Neural cell (in vitro differentiated cells): ENCODE measurements at regions not wholly inside any gene's neighbourhood (a gene's known extent, or its start where the extent isn't known, plus 50 kb on each side); places are given as distances from the start of the nearest gene placed in this dataset.

ENCODE experiments used
- H2AFZ ChIP-seq: fragments of 200-600, 300-800 bp; sonication (generic), shearing (Covaris generic); 2 replicates; pipeline ENCODE4 v1.6.0; 2014; ENCODE audit warnings: low read depth, mild to moderate bottlenecking, antibody characterized with exemption, low read length, moderate library complexity
- H3F3A ChIP-seq: fragments of 200-600 bp; shearing (Covaris generic); 2 replicates; pipeline ENCODE4 v1.6.1; 2016; ENCODE audit warnings: mild to moderate bottlenecking, moderate library complexity, mixed read lengths, antibody characterized with exemption, low read length; ENCODE audit not compliant: insufficient read depth, poor library complexity, severe bottlenecking
- H3K27ac ChIP-seq: fragments of 200-600, 300-800 bp; sonication (generic), shearing (Covaris generic); 2 replicates; pipeline ENCODE4 v1.5.1; 2014; ENCODE audit warnings: mild to moderate bottlenecking, low read length, moderate library complexity
- H3K27me3 ChIP-seq: fragments of 300-800, 200-600 bp; sonication (generic), shearing (Covaris generic); 2 replicates; pipeline ENCODE4 v1.6.0; 2014; ENCODE audit warnings: mild to moderate bottlenecking, low read depth, low read length, moderate library complexity; ENCODE audit not compliant: insufficient read depth
- H3K36me3 ChIP-seq: fragments of 300-800, 200-600 bp; sonication (generic), shearing (Covaris generic); 2 replicates; pipeline ENCODE4 v1.5.1; 2014; ENCODE audit warnings: mild to moderate bottlenecking, antibody characterized with exemption, low read length, moderate library complexity; ENCODE audit not compliant: insufficient read depth
- H3K4me2 ChIP-seq: fragments of 300-800, 200-600 bp; sonication (generic), shearing (Covaris generic); 2 replicates; pipeline ENCODE4 v1.6.0; 2014; ENCODE audit warnings: mild to moderate bottlenecking, low read length
- H3K4me3 ChIP-seq: fragments of 300-800, 200-600 bp; sonication (generic), shearing (Covaris generic); 2 replicates; pipeline ENCODE4 v1.5.1; 2014; ENCODE audit warnings: mild to moderate bottlenecking, low read length, moderate library complexity
- H3K79me2 ChIP-seq: fragments of 200-600 bp; shearing (Covaris generic); replicated peaks from 2 replicates; pipeline ENCODE4 v1.6.0; 2014; ENCODE audit warnings: mild to moderate bottlenecking, low read length, moderate library complexity; ENCODE audit not compliant: insufficient read depth
- H3K9ac ChIP-seq: fragments of 300-800, 200-600 bp; sonication (generic), shearing (Covaris generic); 2 replicates; pipeline ENCODE4 v1.6.1; 2016; ENCODE audit warnings: mild to moderate bottlenecking, low read length, mixed read lengths
- H3K9me2 ChIP-seq: fragments of 200-600 bp; shearing (Covaris generic); 2 replicates; pipeline ENCODE4 v1.6.1; 2016; ENCODE audit warnings: mild to moderate bottlenecking, low read length, mixed read lengths; ENCODE audit not compliant: insufficient read depth
- H3K9me3 ChIP-seq: fragments of 200-600, 300-800 bp; sonication (generic), shearing (Covaris generic); 2 replicates; pipeline ENCODE4 v1.6.1; 2016; ENCODE audit warnings: mild to moderate bottlenecking, mixed run types, low read length, moderate library complexity, mixed read lengths
- H4K20me1 ChIP-seq: fragments of 200-600 bp; shearing (Covaris generic); 2 replicates; pipeline ENCODE4 v1.6.1; 2016; ENCODE audit warnings: mild to moderate bottlenecking, mixed run types; ENCODE audit not compliant: insufficient read depth
- EP300 ChIP-seq: fragments of 450-650 bp; conservative IDR thresholded peaks from 2 replicates; pipeline ENCODE4 v1.6.1; 2014; ENCODE audit warnings: antibody characterized with exemption, mild to moderate bottlenecking, moderate library complexity; ENCODE audit not compliant: poor library complexity, severe bottlenecking
- EZH2 ChIP-seq: fragments of 200-600, 300-800 bp; shearing (Covaris generic), sonication (generic); IDR thresholded peaks from 2 replicates; pipeline ENCODE4 v1.6.1; 2014; ENCODE audit warnings: antibody characterized with exemption, low read length, borderline replicate concordance, mild to moderate bottlenecking; ENCODE audit not compliant: insufficient read depth, poor library complexity, severe bottlenecking
- MXI1 ChIP-seq: fragments of 450-650 bp; conservative IDR thresholded peaks from 2 replicates; pipeline ENCODE4 v1.6.1; 2014; ENCODE audit warnings: antibody characterized with exemption, mild to moderate bottlenecking; ENCODE audit not compliant: poor library complexity, severe bottlenecking
- POLR2AphosphoS5 ChIP-seq: IDR thresholded peaks from 2 replicates; pipeline ENCODE4 v1.6.1; 2012
- RAD21 ChIP-seq: fragments of 450-650 bp; conservative IDR thresholded peaks from 2 replicates; pipeline ENCODE4 v1.6.1; 2014; ENCODE audit warnings: antibody characterized with exemption, mild to moderate bottlenecking, moderate library complexity
- SMC3 ChIP-seq: fragments of 450-650 bp; conservative IDR thresholded peaks from 2 replicates; pipeline ENCODE4 v1.6.1; 2014; ENCODE audit warnings: antibody characterized with exemption, mild to moderate bottlenecking, moderate library complexity; ENCODE audit not compliant: poor library complexity
- TAF1 ChIP-seq: IDR thresholded peaks from 2 replicates; pipeline ENCODE4 v1.6.1; 2012; ENCODE audit warnings: low read depth
- TF ChIP-seq, protein P1 (sequence below): IDR thresholded peaks from 2 replicates; pipeline ENCODE4 v1.6.1; 2012; ENCODE audit warnings: borderline replicate concordance
- TF ChIP-seq, protein P2 (sequence below): fragments of 450-650 bp; IDR thresholded peaks from 2 replicates; pipeline ENCODE4 v1.5.1; 2014; ENCODE audit warnings: antibody characterized with exemption, mild to moderate bottlenecking, moderate library complexity; ENCODE audit not compliant: poor library complexity, severe bottlenecking

GRCh38 chr11:27863637-27864036 lies 163.4 kb upstream of the BDNF start:
- Histone ChIP-seq H3K79me2 (no peaks in the 10 kb centered on the region), H4K20me1 (no peaks in the 10 kb centered on the region)
- TF ChIP-seq MXI1 (no peak), EZH2 (no peak), EP300 (no peak), RAD21 (no peak), POLR2AphosphoS5 (no peak), TAF1 (no peak), SMC3 (no peak)
- TF ChIP-seq, protein P1, sequence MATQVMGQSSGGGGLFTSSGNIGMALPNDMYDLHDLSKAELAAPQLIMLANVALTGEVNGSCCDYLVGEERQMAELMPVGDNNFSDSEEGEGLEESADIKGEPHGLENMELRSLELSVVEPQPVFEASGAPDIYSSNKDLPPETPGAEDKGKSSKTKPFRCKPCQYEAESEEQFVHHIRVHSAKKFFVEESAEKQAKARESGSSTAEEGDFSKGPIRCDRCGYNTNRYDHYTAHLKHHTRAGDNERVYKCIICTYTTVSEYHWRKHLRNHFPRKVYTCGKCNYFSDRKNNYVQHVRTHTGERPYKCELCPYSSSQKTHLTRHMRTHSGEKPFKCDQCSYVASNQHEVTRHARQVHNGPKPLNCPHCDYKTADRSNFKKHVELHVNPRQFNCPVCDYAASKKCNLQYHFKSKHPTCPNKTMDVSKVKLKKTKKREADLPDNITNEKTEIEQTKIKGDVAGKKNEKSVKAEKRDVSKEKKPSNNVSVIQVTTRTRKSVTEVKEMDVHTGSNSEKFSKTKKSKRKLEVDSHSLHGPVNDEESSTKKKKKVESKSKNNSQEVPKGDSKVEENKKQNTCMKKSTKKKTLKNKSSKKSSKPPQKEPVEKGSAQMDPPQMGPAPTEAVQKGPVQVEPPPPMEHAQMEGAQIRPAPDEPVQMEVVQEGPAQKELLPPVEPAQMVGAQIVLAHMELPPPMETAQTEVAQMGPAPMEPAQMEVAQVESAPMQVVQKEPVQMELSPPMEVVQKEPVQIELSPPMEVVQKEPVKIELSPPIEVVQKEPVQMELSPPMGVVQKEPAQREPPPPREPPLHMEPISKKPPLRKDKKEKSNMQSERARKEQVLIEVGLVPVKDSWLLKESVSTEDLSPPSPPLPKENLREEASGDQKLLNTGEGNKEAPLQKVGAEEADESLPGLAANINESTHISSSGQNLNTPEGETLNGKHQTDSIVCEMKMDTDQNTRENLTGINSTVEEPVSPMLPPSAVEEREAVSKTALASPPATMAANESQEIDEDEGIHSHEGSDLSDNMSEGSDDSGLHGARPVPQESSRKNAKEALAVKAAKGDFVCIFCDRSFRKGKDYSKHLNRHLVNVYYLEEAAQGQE = no peak
- TF ChIP-seq, protein P2, sequence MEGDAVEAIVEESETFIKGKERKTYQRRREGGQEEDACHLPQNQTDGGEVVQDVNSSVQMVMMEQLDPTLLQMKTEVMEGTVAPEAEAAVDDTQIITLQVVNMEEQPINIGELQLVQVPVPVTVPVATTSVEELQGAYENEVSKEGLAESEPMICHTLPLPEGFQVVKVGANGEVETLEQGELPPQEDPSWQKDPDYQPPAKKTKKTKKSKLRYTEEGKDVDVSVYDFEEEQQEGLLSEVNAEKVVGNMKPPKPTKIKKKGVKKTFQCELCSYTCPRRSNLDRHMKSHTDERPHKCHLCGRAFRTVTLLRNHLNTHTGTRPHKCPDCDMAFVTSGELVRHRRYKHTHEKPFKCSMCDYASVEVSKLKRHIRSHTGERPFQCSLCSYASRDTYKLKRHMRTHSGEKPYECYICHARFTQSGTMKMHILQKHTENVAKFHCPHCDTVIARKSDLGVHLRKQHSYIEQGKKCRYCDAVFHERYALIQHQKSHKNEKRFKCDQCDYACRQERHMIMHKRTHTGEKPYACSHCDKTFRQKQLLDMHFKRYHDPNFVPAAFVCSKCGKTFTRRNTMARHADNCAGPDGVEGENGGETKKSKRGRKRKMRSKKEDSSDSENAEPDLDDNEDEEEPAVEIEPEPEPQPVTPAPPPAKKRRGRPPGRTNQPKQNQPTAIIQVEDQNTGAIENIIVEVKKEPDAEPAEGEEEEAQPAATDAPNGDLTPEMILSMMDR = no peak

DNA sequence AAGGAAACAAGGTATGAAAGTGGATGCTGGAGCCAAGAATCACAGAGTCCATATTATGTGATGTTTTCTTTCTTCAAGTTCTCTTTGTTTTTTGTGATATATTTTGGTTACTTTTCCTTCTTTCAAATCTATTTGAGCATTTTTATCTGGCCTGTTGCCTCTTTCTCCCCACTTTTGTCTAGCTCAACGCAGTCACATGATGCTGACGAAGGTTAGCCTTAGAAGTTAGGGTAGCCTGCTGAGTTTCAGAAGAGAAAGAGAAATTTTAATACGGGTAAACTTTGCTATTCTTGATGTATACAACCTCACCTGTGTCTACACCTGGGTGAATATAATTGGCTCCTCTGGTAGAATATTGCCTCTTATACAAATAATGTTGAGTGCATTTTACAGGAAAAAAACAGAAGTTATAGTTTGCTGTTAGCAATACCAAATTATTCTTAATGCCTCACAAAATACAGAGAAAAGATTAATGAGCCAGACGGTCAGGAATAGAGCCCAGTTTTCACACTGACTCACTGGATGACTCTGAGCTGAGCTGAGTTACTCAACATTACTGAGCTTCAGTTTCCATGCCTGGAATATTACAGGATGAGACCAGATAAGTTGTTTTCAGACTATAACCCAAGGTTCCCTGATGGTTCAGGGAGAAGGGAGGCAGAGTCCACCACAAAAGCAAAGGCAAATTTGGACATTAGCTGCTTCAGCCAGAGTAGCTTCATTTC lies 161.6 kb upstream of the BDNF start:
- Histone ChIP-seq H3K36me3 (no peaks in the 10 kb centered on the region), H3K9ac (no peak overlapping the region), H3K4me2 (no peak overlapping the region), H3K27ac (no peak overlapping the region), H2AFZ (no peak overlapping the region), H3K79me2 (no peaks in the 10 kb centered on the region), H4K20me1 (no peaks in the 10 kb centered on the region), H3K4me3 (no peak overlapping the region), H3K27me3 (no peaks in the 10 kb centered on the region), H3K9me3 (no peaks in the 10 kb centered on the region), H3K9me2 (no peaks in the 10 kb centered on the region), H3F3A (no peaks in the 10 kb centered on the region)
- TF ChIP-seq MXI1 = no peak
- no peak for TF ChIP-seq RAD21
- no peak for TF ChIP-seq SMC3
- no peak for TF ChIP-seq EZH2
- TF ChIP-seq, protein P2 = no peak
- TF ChIP-seq POLR2AphosphoS5 = no peak
- no peak for TF ChIP-seq TAF1
- TF ChIP-seq EP300 = no peak
- TF ChIP-seq, protein P1 = no peak

More at GRCh38 chr11:27863637-27864036, 163.4 kb upstream of the BDNF start:
- no peaks in the 10 kb centered on the region for H3K36me3 ChIP-seq
- H3K4me2 ChIP-seq = no peak overlapping the region
- H3K9me2 ChIP-seq = no peaks in the 10 kb centered on the region
- no peak overlapping the region for H2AFZ ChIP-seq
- H3K4me3 ChIP-seq = no peak overlapping the region
- no peak overlapping the region for H3K27ac ChIP-seq
- no peaks in the 10 kb centered on the region for H3K9me3 ChIP-seq
- no peaks in the 10 kb centered on the region for H3K27me3 ChIP-seq
- no peak overlapping the region for H3K9ac ChIP-seq
- H3F3A ChIP-seq = no peaks in the 10 kb centered on the region
